K562 (cell line): ENCODE measurements at regions not wholly inside any gene's neighbourhood (a gene's known extent, or its start where the extent isn't known, plus 50 kb on each side); places are given as distances from the start of the nearest gene placed in this dataset.

Source experiments
- BHLHE40 ChIP-seq: IDR thresholded peaks from 2 replicates; pipeline ENCODE4 v1.6.1; 2011; ENCODE audit warnings: low read length, improper control_type of control experiment
- CBFB ChIP-seq: sonication (generic); formaldehyde crosslinking; IDR thresholded peaks from 2 replicates; pipeline ENCODE4 v1.4.0; 2020; ENCODE audit warnings: mild to moderate bottlenecking, missing genetic modification reagents
- ELK1 ChIP-seq: sonication (generic); formaldehyde crosslinking; IDR thresholded peaks from 2 replicates; pipeline ENCODE4 v1.8.1; 2022; ENCODE audit warnings: missing genetic modification reagents
- EZH2 ChIP-seq: IDR thresholded peaks from 2 replicates; pipeline ENCODE4 v1.6.1; 2012; ENCODE audit warnings: low read depth, mild to moderate bottlenecking, inconsistent platforms, low read length, borderline replicate concordance
- MAX ChIP-seq: sonication (generic); formaldehyde crosslinking; IDR thresholded peaks from 2 replicates; pipeline ENCODE4 v1.9.0; 2022; ENCODE audit warnings: mild to moderate bottlenecking, missing genetic modification reagents
- TF ChIP-seq, protein P1 (sequence below), 3 experiments: IDR thresholded peaks in 2 of 3; conservative IDR thresholded peaks in 1 of 3; 2 replicates each; pipeline ENCODE4 v1.5.1; 2011 to 2012; ENCODE audit warnings: low read length in 3 of 3, mild to moderate bottlenecking in 3 of 3, control low read depth in 2 of 3, improper control_type of control experiment in 1 of 3, inconsistent platforms in 1 of 3, low read depth in 1 of 3, mixed read lengths in 1 of 3, moderate library complexity in 1 of 3; ENCODE audit not compliant: insufficient read depth in 2 of 3

DNA sequence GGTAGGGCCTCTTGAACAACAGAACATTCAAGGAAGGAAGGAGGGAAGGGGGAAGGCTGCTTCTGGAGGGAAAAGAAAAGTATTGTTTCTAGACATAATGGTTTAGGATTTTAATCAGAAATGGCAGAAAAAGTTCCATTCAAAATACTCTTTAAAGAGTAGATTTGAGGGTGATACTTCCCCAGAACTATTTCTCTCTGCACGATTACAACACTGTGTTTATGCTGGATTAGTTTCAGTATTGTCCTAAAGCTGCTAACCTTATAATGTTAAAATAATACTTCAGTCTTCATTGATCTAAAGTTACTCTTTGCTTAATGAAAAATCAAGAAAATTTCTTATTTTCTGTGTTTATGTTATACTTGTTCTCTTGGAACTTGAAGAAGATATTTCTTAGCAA lies 1026.3 kb upstream of the PABPC4L start:
- TF ChIP-seq BHLHE40 (no peak), EZH2 (no peak), CBFB (CRISPR knock-in tag) (no peak), MAX (CRISPR knock-in tag) (no peak), ELK1 (CRISPR knock-in tag) (no peak)
- TF ChIP-seq, protein P1, sequence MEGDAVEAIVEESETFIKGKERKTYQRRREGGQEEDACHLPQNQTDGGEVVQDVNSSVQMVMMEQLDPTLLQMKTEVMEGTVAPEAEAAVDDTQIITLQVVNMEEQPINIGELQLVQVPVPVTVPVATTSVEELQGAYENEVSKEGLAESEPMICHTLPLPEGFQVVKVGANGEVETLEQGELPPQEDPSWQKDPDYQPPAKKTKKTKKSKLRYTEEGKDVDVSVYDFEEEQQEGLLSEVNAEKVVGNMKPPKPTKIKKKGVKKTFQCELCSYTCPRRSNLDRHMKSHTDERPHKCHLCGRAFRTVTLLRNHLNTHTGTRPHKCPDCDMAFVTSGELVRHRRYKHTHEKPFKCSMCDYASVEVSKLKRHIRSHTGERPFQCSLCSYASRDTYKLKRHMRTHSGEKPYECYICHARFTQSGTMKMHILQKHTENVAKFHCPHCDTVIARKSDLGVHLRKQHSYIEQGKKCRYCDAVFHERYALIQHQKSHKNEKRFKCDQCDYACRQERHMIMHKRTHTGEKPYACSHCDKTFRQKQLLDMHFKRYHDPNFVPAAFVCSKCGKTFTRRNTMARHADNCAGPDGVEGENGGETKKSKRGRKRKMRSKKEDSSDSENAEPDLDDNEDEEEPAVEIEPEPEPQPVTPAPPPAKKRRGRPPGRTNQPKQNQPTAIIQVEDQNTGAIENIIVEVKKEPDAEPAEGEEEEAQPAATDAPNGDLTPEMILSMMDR (IDR thresholded peaks at IDR 0.05 in 2 of 3, conservative IDR thresholded peaks at IDR 0.05 in 1 of 3; ENCODE audit: insufficient read depth in 2 of 3, low read depth in 1 of 3, low read length in 3 of 3), result no peak
